Esophagus muscularis mucosa (tissue), 4 donors: ENCODE measurements at regions not wholly inside any gene's neighbourhood (a gene's known extent, or its start where the extent isn't known, plus 50 kb on each side); places are given as distances from the start of the nearest gene placed in this dataset.
"Not testable (repeated sequence)": the region's sequence is repeated elsewhere in the genome, so short reads cannot be mapped to it uniquely, and the experiment has no call there.

Experiments used
- DNase-seq: peaks from one replicate; pipeline ENCODE4 v3.0.0-alpha.2; 2017; ENCODE audit errors: extremely low spot score
- H3K27ac ChIP-seq, 4 donors: fragments of 200-600 bp; sonication (generic); replicated peaks in 1 of 4; 1 replicate in 3 of 4; 2 replicates in 1 of 4; pipeline ENCODE4 v1.5.1; 2016 to 2019; ENCODE audit warnings: mild to moderate bottlenecking in 1 of 4
- H3K27me3 ChIP-seq, 4 donors: fragments of 200-600 bp; sonication (generic); one replicate each; pipeline versions ENCODE4 v1.5.1 to v1.6.0; 2016 to 2019
- H3K36me3 ChIP-seq, 4 donors: fragments of 200-600 bp; sonication (generic); one replicate each; pipeline ENCODE4 v1.5.1; 2016 to 2019
- H3K4me1 ChIP-seq, 4 donors: fragments of 200-600 bp; sonication (generic); one replicate each; pipeline ENCODE4 v1.5.1; 2016 to 2019
- H3K4me3 ChIP-seq, 4 donors: fragments of 200-600 bp; sonication (generic); 1 replicate in 2 of 4; 2 replicates in 2 of 4; pipeline ENCODE4 v1.5.1; 2016 to 2019; ENCODE audit warnings: mild to moderate bottlenecking in 4 of 4, moderate library complexity in 1 of 4
- H3K9me3 ChIP-seq, 4 donors: fragments of 200-600 bp; sonication (generic); 1 replicate in 3 of 4; 2 replicates in 1 of 4; pipeline ENCODE4 v1.5.1; 2016 to 2019
- EP300 ChIP-seq: sonication (generic); formaldehyde crosslinking; IDR thresholded peaks from one replicate; pipeline ENCODE4 v1.6.1; 2017; ENCODE audit warnings: antibody characterized with exemption
- POLR2A ChIP-seq: fragments of 450-650 bp; IDR thresholded peaks from one replicate; pipeline ENCODE4 v1.6.1; 2017; ENCODE audit warnings: antibody characterized with exemption, moderate library complexity, mild to moderate bottlenecking, low read depth
- POLR2AphosphoS5 ChIP-seq, 2 donors: sonication (generic); formaldehyde crosslinking; IDR thresholded peaks; one replicate each; pipeline ENCODE4 v1.6.1; 2017; ENCODE audit warnings: antibody characterized with exemption in 2 of 2
- WGBS: methylation state at CpG from one replicate; pipeline ENCODE4 v1.1.5; 2018; 5-methylcytosine and 5-hydroxymethylcytosine counted together
- intact Hi-C: fragments of 100-400 bp; cut with DNase I; formaldehyde crosslinking; loops from one replicate; pipeline ENCODE4 v1.15.1; 2023
- TF ChIP-seq, protein P1 (sequence below), 3 experiments: fragments of 200-600 bp in 2 of 3; fragments of 450-650 bp in 1 of 3; sonication (generic) in 2 of 3; IDR thresholded peaks; one replicate each; pipeline ENCODE4 v1.5.1; 2017 to 2019; ENCODE audit warnings: antibody characterized with exemption in 3 of 3, mild to moderate bottlenecking in 2 of 3, moderate library complexity in 1 of 3

- Histone ChIP-seq H3K27me3 (no peaks in the 10 kb centered on the region), H3K9me3 (no peaks in the 10 kb centered on the region), H3K27ac (no peak overlapping the region), H3K4me1 (peaks cover 0 to 25% (median 12%) of the 10 kb centered on the region in 4 donors), H3K4me3 (no peak overlapping the region), H3K36me3 (no peaks in the 10 kb centered on the region)
- 97% methylated on average over 2 of the region's 2 CpGs for WGBS
- intact Hi-C loops = no loop called here
- TF ChIP-seq, protein P1, sequence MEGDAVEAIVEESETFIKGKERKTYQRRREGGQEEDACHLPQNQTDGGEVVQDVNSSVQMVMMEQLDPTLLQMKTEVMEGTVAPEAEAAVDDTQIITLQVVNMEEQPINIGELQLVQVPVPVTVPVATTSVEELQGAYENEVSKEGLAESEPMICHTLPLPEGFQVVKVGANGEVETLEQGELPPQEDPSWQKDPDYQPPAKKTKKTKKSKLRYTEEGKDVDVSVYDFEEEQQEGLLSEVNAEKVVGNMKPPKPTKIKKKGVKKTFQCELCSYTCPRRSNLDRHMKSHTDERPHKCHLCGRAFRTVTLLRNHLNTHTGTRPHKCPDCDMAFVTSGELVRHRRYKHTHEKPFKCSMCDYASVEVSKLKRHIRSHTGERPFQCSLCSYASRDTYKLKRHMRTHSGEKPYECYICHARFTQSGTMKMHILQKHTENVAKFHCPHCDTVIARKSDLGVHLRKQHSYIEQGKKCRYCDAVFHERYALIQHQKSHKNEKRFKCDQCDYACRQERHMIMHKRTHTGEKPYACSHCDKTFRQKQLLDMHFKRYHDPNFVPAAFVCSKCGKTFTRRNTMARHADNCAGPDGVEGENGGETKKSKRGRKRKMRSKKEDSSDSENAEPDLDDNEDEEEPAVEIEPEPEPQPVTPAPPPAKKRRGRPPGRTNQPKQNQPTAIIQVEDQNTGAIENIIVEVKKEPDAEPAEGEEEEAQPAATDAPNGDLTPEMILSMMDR (IDR thresholded peaks at IDR 0.05) = no peak
- no peak for TF ChIP-seq EP300
- no peak for DNase-seq
These were observed 174.7 kb downstream of the NRIP1 start for GRCh38 chr21:14890141-14890540.

DNA sequence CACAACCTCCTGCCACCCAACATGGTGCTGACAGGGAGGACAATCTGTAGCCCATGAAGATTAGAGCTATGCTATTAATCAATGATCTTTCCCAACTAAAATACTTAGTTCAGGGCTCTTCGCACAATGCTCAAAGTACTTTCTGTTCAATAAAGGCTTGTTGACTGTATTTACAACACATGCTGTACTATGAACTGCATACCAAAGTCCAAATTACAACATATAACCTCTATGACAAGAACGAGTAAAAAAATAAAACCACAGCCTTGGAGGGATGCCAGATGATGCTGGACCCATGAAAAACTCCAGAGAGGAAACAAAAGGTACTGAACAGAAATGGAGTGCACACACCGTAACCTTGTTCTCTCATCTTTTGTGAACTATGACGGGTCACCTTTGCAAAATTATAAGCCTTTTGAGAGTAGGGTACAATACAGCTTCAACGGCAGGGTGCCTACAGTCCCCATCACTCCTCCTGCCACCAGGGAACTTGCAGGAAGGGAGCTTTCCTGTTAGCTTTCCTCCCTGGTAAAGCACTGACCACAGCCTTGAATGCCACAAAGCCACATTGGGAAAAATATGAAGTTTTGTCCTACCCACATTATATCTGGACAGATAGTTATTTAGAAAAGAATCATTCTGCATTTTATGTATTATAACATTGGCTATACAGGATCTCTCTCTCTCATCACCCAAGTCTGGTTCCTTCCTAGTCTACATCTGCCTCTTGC is 175.6 kb downstream of the NRIP1 start:
- no peak overlapping the region for H3K4me3 ChIP-seq
- 73% methylated on average over 5 of the region's 5 CpGs for WGBS

GRCh38 chr21:14888202-14888601 is 176.6 kb downstream of the NRIP1 start:
- TF ChIP-seq POLR2A (no peak), EP300 (no peak), POLR2AphosphoS5 (IDR thresholded peaks at IDR 0.05) (no peak)
- TF ChIP-seq, protein P1 (IDR thresholded peaks at IDR 0.05) = no peak
- WGBS = 84% methylated on average over 1 of the region's 1 CpG
- no peak overlapping the region for H3K27ac ChIP-seq
- intact Hi-C loops = no loop called here
- H3K9me3 ChIP-seq = no peaks in the 10 kb centered on the region
- H3K4me1 ChIP-seq = peaks cover 0 to 25% (median 12%) of the 10 kb centered on the region in 4 donors
- H3K36me3 ChIP-seq = no peaks in the 10 kb centered on the region
- DNase-seq = no peak
- no peak overlapping the region for H3K4me3 ChIP-seq
- no peaks in the 10 kb centered on the region for H3K27me3 ChIP-seq

More for the DNA sequence above, 175.6 kb downstream of the NRIP1 start:
- no peak for DNase-seq
- no peaks in the 10 kb centered on the region for H3K36me3 ChIP-seq
- no peak overlapping the region for H3K27ac ChIP-seq
- TF ChIP-seq EP300 (no peak), POLR2A (no peak), POLR2AphosphoS5 (IDR thresholded peaks at IDR 0.05) (no peak)
- TF ChIP-seq, protein P1 (IDR thresholded peaks at IDR 0.05) = no peak
- H3K9me3 ChIP-seq = no peaks in the 10 kb centered on the region
- no peaks in the 10 kb centered on the region for H3K27me3 ChIP-seq
- intact Hi-C loops = no loop called here
- peaks cover 0 to 25% (median 12%) of the 10 kb centered on the region in 4 donors for H3K4me1 ChIP-seq

- H3K27me3 ChIP-seq = no peaks in the 10 kb centered on the region
- no peak overlapping the region for H3K4me3 ChIP-seq
- no peaks in the 10 kb centered on the region for H3K36me3 ChIP-seq
- 87% methylated on average over 1 of the region's 1 CpG for WGBS
- no peaks in the 10 kb centered on the region for H3K9me3 ChIP-seq
- TF ChIP-seq POLR2A (no peak), POLR2AphosphoS5 (IDR thresholded peaks at IDR 0.05) (no peak), EP300 (no peak)
- TF ChIP-seq, protein P1 (IDR thresholded peaks at IDR 0.05) = no peak
- H3K27ac ChIP-seq = no peak overlapping the region
- DNase-seq = no peak
- intact Hi-C loops = no loop called here
- peaks cover 0 to 25% (median 12%) of the 10 kb centered on the region in 4 donors for H3K4me1 ChIP-seq
These were observed 178.8 kb downstream of the NRIP1 start for GRCh38 chr21:14886001-14886400.

DNA sequence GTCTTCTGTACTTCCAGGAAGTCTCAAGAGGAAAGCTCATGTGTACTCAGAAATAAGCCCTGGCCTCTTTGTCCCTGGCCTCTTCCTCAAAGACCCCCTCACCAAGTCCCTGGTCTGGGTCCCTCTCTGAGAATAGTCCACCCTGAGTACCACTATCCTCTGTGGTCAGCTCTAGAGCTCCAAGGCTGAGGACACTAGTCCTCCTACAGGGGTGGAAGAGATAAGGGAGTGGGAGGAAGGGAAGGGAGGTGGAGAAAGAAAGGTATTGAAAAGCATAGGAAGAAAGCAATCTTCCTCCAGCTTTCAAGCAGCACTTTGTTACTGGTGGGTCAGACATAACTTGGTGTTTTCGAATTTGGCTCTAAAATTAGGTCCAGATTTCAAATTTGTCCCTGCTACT is 181.4 kb downstream of the NRIP1 start:
- intact Hi-C loops = no loop called here

GRCh38 chr21:14882545-14882944 is 182.3 kb downstream of the NRIP1 start:
- H3K4me1 ChIP-seq = peaks cover 3 to 18% (median 12%) of the 10 kb centered on the region in 4 donors
- 87% methylated on average over 5 of the region's 5 CpGs for WGBS
- H3K27me3 ChIP-seq, H3K27ac ChIP-seq, intact Hi-C loops, DNase-seq, H3K9me3 ChIP-seq, H3K36me3 ChIP-seq, H3K4me3 ChIP-seq: not testable (repeated sequence)

More for the DNA sequence above, 181.4 kb downstream of the NRIP1 start:
- 70% methylated on average over 1 of the region's 1 CpG for WGBS
- DNase-seq = no peak
- H3K27ac ChIP-seq = no peak overlapping the region
- no peak overlapping the region for H3K4me3 ChIP-seq
- TF ChIP-seq POLR2A (no peak), POLR2AphosphoS5 (IDR thresholded peaks at IDR 0.05) (no peak), EP300 (no peak)
- TF ChIP-seq, protein P1 (IDR thresholded peaks at IDR 0.05) = no peak
- H3K27me3 ChIP-seq = no peaks in the 10 kb centered on the region
- H3K36me3 ChIP-seq = no peaks in the 10 kb centered on the region
- no peaks in the 10 kb centered on the region for H3K9me3 ChIP-seq
- H3K4me1 ChIP-seq = peaks cover 1 to 18% (median 9%) of the 10 kb centered on the region in 4 donors
